GM21526 (cell line): ENCODE measurements at regions not wholly inside any gene's neighbourhood (a gene's known extent, or its start where the extent isn't known, plus 50 kb on each side); places are given as distances from the start of the nearest gene placed in this dataset.

Experiments used
- ATAC-seq: cut with Tn5 transposase; IDR thresholded peaks from one replicate; pipeline ENCODE4 v1.9.1; 2021; ENCODE audit warnings: moderate library complexity; ENCODE audit not compliant: unreplicated experiment, low FRiP score

DNA sequence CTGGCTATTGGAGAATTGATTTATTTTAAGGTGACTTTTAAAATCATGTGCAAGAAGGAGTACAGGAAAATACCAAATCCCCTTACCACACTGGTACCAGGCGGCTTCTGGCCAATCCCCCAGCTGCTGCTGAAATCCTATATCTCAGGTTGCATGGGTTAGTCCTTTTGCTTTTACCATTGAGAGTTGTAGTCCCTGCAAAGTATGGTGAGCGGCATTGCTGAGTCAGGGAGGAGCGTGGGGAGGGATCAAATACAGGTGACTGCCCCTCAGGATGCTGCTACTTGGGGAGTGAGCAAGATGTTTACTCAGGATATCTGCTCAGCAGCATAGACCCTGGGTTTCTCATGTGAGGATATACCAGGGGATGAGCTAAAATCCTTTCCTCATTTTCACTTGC lies 131.9 kb upstream of the STAC start:
- no peak for ATAC-seq

GRCh38 chr3:36250191-36250590 lies 130.1 kb upstream of the STAC start:
- ATAC-seq = no peak

DNA sequence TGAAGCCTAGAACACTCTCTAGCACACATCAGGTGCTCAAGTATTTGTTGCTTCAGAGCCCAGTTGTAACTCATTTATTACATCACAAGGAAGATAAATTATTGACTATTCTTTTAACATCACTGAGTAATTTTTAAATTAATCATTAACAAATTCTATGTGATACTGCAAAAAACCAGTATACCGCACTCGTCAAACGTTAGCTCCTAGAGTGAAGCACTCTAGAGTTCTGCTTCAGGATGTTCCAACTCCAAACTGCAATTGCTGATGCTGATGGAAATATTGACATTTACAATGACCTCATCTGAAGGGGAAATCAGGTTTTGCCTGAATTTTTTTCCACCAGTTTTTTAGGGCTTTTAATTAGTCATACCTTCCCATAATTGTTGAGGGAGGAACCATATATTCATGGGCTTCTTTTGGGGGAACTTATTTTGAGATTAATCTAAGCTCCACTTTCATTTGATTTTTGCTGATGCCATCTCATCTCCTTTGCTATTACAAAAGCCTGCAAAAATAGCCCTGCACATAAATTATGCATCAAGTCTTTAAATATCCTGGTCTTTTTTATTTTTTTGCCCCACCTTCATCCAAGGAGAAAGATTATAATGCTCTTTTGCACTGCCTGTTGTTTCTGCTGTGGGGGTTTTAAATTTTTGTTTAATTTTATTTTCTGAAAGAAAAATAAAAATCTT lies 123.0 kb upstream of the STAC start:
- no peak for ATAC-seq

GRCh38 chr3:36258421-36258820 lies 121.9 kb upstream of the STAC start:
- no peak for ATAC-seq

GRCh38 chr3:36259580-36259979 lies 120.7 kb upstream of the STAC start:
- ATAC-seq = no peak

- ATAC-seq = no peak
Observed at GRCh38 chr3:36269274-36269673, 111.0 kb upstream of the STAC start.

DNA sequence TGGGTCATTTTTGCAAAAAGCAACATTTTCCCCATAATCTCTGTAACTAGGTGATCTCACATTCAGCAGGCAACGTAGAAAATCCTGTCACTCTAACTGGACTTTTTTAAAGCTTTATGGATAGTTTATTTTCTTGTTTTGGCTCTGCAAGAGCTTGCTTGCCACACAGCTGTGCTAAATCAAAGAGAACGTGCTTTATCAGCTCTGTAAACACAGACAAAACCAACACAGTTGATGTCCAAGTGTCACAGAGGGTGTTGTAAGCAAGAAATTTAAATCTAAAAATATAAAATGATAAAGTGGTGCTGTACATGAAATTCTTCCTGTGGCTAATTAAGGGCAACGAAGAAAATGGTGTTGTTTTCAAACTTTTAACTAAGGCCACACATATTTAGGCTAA lies 97.5 kb upstream of the STAC start:
- ATAC-seq = no peak

GRCh38 chr3:36295296-36295695 lies 85.0 kb upstream of the STAC start:
- no peak for ATAC-seq

GRCh38 chr3:36297195-36297594 lies 83.1 kb upstream of the STAC start:
- ATAC-seq = no peak

GRCh38 chr3:36298188-36298587 lies 82.1 kb upstream of the STAC start:
- ATAC-seq = no peak

DNA sequence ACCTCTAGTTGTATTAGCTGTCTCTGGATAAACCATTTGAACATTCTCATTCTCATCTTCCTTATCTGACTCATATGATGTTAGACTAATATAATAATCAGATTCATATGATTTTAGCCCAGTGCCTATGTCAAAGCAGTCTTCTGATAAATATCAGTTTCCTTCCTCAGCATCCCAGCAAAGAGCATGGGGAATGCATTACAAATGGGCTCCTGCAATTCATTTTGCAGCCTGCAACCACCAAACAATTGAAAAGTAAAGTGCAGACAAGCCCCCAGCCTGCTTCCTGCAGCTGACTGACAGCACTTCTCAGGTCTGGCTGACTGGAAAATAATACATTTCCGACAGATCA lies 78.2 kb upstream of the STAC start:
- ATAC-seq = no peak

GRCh38 chr3:36302626-36303025 lies 77.7 kb upstream of the STAC start:
- ATAC-seq = no peak

DNA sequence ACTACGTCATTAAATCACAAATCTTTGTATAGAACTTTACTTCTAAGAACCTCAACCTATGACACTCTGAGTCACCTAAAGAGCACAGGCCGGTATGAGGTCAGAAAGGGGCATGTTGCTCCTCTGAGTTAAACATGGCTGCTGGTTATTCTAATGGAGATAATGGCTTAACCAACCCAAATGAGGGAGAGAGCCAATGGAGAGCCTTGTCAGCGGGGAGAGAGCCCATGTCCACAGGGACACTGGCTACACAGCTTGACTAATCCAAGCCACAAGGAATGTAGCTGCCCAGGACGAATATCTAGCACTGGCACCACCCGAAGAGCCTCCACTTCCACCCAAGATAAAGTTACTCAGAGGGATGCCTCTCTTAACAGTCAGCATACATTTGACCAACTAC lies 77.0 kb upstream of the STAC start:
- no peak for ATAC-seq

- no peak for ATAC-seq
Observed at GRCh38 chr3:36305929-36306520, 74.3 kb upstream of the STAC start.

DNA sequence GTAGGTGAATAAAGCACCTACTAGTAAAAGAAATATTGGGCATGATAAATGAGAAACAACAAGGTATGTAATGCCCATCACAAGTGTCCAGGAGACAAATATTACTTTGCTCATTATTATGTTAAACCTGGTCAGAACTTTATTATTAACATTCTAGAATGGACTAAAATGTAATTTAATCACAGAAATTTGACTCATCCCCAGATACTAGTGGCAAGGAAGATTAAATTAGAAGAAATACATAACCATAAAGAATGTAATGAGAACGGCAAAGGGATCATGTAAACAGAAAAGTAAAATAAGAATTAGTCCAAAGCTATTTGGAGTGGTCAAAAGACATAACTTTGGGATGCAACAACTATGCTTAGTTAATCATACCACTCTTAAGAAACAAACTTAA lies 71.2 kb upstream of the STAC start:
- ATAC-seq = no peak

GRCh38 chr3:36312351-36312750 lies 68.0 kb upstream of the STAC start:
- no peak for ATAC-seq

DNA sequence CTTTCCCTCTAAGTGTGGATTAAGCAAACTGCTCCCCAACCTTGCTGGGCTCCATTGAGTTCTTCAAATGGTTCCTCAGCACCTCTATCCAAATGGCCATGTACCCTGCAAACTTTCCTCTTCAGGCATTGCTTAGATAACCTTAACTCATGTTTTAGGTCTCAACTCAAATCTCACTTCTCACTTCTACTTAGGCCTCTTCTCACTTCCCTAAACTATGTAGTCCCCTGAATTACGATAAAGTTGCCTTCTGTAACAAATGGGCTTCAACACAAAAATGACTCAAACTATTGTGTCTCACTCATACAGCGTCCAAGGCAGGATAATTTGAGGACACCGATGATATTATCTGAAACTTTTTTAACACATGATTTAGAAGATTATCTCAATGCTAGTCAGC lies 62.4 kb upstream of the STAC start:
- ATAC-seq = peak; percentile 90

- ATAC-seq = no peak
Observed at GRCh38 chr3:36318621-36319200, 61.6 kb upstream of the STAC start.

DNA sequence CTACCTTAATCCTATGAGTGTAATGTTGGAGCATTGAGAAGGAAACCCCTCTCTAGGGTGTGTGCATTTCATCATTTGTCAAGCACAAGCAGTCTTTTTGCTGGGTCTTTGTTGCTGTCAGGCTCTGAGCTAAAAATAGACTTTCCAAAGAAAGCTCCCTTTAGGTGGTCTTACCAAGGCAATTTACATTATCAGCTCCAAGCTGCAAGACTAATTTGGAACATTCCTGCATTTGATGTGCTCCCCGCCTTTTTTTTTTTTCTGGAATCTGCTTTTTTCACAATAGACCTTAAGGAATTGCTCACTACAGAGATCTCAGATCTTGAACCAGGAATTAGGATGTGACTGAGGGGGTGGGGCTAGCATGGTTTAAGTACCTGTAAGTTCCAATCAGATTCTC lies 60.6 kb upstream of the STAC start:
- no peak for ATAC-seq
